Activated CD8-positive, alpha-beta memory T cell treated with anti-CD3 and anti-CD28 coated beads, Interleukin-2, amount 10 ng/mL, durations not matched to agents 7 days and 5 days (primary cell): ENCODE measurements at regions not wholly inside any gene's neighbourhood (a gene's known extent, or its start where the extent isn't known, plus 50 kb on each side); places are given as distances from the start of the nearest gene placed in this dataset.
"Not testable (repeated sequence)": the region's sequence is repeated elsewhere in the genome, so short reads cannot be mapped to it uniquely, and the experiment has no call there.

Experiments
- ATAC-seq: fragments of 150-1000 bp; cut with Tn5 transposase; one replicate; pipeline ENCODE4 v1.10.0; 2021; ENCODE audit warnings: moderate library complexity
- CTCF ChIA-PET: fragments of 350-600 bp; sonication (Branson Sonifier 250); formaldehyde crosslinking; loops from one replicate; lab custom pipeline; 2021; ENCODE audit warnings: antibody characterized with exemption; lab: Charles Lee
- DNase-seq: peaks from one replicate; pipeline ENCODE4 v3.0.0-alpha.2; 2020
- H3K27ac Mint-ChIP-seq: one replicate; pipeline ENCODE4 v1.8.0; 2021; ENCODE audit warnings: mild to moderate bottlenecking, mixed read lengths
- H3K27me3 Mint-ChIP-seq: one replicate; pipeline ENCODE4 v1.8.0; 2021; ENCODE audit warnings: mixed read lengths
- H3K36me3 Mint-ChIP-seq: one replicate; pipeline ENCODE4 v1.8.0; 2021; ENCODE audit warnings: mild to moderate bottlenecking, mixed read lengths
- H3K4me1 Mint-ChIP-seq: one replicate; pipeline ENCODE4 v1.8.0; 2021; ENCODE audit warnings: mixed read lengths
- H3K4me3 Mint-ChIP-seq: one replicate; pipeline ENCODE4 v1.8.0; 2021; ENCODE audit warnings: mild to moderate bottlenecking, moderate library complexity, mixed read lengths
- H3K9me3 Mint-ChIP-seq: one replicate; pipeline ENCODE4 v1.8.0; 2022; ENCODE audit warnings: low read depth, mixed read lengths

DNA sequence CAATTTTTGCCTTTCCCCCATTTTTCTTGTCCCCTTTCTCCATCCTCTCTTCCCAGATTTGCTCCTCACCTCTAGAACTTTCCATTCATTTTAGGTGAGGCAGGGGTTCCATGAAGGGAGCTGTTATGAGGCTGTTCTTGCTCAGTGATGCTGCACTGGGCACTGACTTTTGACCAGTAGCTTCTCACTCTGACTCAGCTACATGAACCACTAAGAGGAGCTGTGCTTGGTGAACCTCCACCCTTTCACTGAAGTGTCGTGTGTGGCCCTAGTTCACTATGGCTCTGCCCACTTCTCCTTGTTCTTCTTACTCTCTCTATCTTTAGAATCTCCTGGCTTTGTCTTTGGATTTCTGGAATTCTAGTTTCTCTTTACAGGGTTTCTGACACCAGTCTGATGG, 73.4 kb upstream of the ADRA1D start:
- Mint-ChIP-seq H3K27me3 (peaks cover 10% of the 10 kb centered on the region), H3K4me3 (no peak overlapping the region), H3K27ac (no peak overlapping the region), H3K9me3 (no peaks in the 10 kb centered on the region), H3K36me3 (no peaks in the 10 kb centered on the region), H3K4me1 (no peaks in the 10 kb centered on the region)
- DNase-seq (no peak), ATAC-seq (no peak)
- CTCF ChIA-PET: no interaction called here

- no peak overlapping the region for H3K4me3 Mint-ChIP-seq
- no peak for DNase-seq
- CTCF ChIA-PET: no interaction called here
- H3K27me3 Mint-ChIP-seq: peaks cover 11% of the 10 kb centered on the region
- H3K9me3 Mint-ChIP-seq: no peaks in the 10 kb centered on the region
- H3K4me1 Mint-ChIP-seq: no peaks in the 10 kb centered on the region
- H3K27ac Mint-ChIP-seq: no peak overlapping the region
- no peaks in the 10 kb centered on the region for H3K36me3 Mint-ChIP-seq
- ATAC-seq: no peak
Observed at GRCh38 chr20:4320291-4320690, 71.2 kb upstream of the ADRA1D start.

GRCh38 chr20:4318891-4319290, 69.8 kb upstream of the ADRA1D start:
- Mint-ChIP-seq H3K9me3 (no peaks in the 10 kb centered on the region), H3K36me3 (no peaks in the 10 kb centered on the region), H3K4me3 (no peak overlapping the region), H3K27me3 (peaks cover 7% of the 10 kb centered on the region), H3K4me1 (no peaks in the 10 kb centered on the region), H3K27ac (no peak overlapping the region)
- DNase-seq (no peak), ATAC-seq (no peak)
- CTCF ChIA-PET: no interaction called here

- H3K4me1 Mint-ChIP-seq, DNase-seq, H3K9me3 Mint-ChIP-seq, ATAC-seq, H3K27me3 Mint-ChIP-seq, CTCF ChIA-PET, H3K27ac Mint-ChIP-seq, H3K4me3 Mint-ChIP-seq, H3K36me3 Mint-ChIP-seq: not testable (repeated sequence)
Observed at GRCh38 chr20:4310616-4311015, 61.5 kb upstream of the ADRA1D start.

GRCh38 chr20:4306206-4306605, 57.1 kb upstream of the ADRA1D start:
- Mint-ChIP-seq H3K4me3 (no peak overlapping the region), H3K27me3 (peaks cover 4% of the 10 kb centered on the region), H3K4me1 (no peaks in the 10 kb centered on the region), H3K27ac (no peak overlapping the region), H3K9me3 (no peaks in the 10 kb centered on the region), H3K36me3 (no peaks in the 10 kb centered on the region)
- no peak for ATAC-seq
- no peak for DNase-seq
- CTCF ChIA-PET: no interaction called here

DNA sequence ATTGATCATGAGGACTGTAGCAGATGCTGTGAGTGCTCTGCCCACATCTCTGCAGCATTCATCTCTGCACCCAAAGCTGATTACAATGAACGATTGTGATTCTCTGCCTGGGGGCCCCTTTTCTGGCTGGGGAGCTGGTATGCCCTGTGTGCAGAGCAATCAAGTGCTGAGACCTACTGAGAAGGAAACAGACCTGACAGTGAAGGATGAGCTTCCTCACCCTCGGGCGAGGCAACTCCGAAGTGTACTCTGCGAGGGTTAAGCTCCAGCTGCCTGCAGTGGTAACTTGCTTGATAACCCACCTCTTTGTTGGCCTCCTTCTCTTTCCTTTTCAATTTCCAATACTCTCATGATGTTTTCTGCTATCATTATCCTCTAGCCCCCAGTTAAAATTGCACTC, 56.0 kb upstream of the ADRA1D start:
- no peak for ATAC-seq
- Mint-ChIP-seq H3K4me1 (no peaks in the 10 kb centered on the region), H3K4me3 (no peak overlapping the region), H3K27me3 (peaks cover 4% of the 10 kb centered on the region), H3K27ac (no peak overlapping the region), H3K36me3 (no peaks in the 10 kb centered on the region), H3K9me3 (no peaks in the 10 kb centered on the region)
- CTCF ChIA-PET: no interaction called here
- no peak for DNase-seq

DNA sequence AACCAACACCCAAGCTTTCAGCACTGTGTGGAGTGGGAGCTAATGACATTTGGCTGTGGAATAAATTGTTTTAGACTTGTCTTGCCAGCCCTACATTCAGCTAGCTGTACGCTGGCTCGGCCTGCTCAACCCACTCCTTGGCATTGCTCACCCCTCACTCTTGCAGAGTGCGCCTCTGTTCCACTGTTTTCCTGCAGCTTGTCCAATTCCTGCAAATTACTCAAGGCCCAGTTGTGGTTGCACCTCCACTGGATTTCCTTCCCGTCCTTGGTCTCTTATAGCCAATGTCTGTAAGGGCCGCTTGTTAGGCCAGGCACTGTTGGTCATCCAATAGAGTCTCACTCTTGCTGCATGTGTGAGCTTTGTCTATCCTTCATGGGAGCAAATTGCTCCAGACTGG, 55.5 kb upstream of the ADRA1D start:
- CTCF ChIA-PET: no interaction called here
- Mint-ChIP-seq H3K9me3 (no peaks in the 10 kb centered on the region), H3K4me1 (no peaks in the 10 kb centered on the region), H3K27me3 (peaks cover 4% of the 10 kb centered on the region), H3K27ac (no peak overlapping the region), H3K36me3 (no peaks in the 10 kb centered on the region), H3K4me3 (no peak overlapping the region)
- ATAC-seq (no peak), DNase-seq (peak; percentile 27)

DNA sequence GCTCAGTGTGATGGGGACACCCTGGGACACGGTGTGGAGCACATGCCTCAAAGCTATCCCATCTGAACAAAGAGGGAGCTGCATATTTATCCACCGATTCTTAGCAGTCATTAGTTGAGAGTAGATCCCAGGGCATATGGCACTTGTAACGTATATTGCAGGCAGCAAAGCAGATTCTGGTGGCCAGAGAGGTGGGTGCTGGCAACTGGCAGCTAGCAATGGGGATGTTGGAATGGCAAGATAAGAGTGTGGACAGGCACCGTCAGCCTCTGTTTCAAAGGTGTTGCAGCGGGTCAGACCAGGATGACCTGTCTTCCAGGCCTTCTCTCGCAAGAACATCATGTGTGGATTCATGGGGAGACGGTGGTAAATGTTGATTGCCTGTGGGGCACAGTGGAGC, 54.0 kb upstream of the ADRA1D start:
- Mint-ChIP-seq H3K36me3 (no peaks in the 10 kb centered on the region), H3K9me3 (no peaks in the 10 kb centered on the region), H3K4me1 (no peaks in the 10 kb centered on the region), H3K4me3 (no peak overlapping the region), H3K27me3 (peaks cover 4% of the 10 kb centered on the region), H3K27ac (no peak overlapping the region)
- CTCF ChIA-PET: no interaction called here
- no peak for DNase-seq
- ATAC-seq: no peak

GRCh38 chr20:4300921-4301320, 51.8 kb upstream of the ADRA1D start:
- H3K9me3 Mint-ChIP-seq: no peaks in the 10 kb centered on the region
- no peak overlapping the region for H3K27ac Mint-ChIP-seq
- H3K27me3 Mint-ChIP-seq: peaks cover 4% of the 10 kb centered on the region
- DNase-seq: no peak
- CTCF ChIA-PET: no interaction called here
- H3K4me3 Mint-ChIP-seq: no peak overlapping the region
- ATAC-seq: no peak
- no peaks in the 10 kb centered on the region for H3K36me3 Mint-ChIP-seq
- H3K4me1 Mint-ChIP-seq: no peaks in the 10 kb centered on the region

GRCh38 chr20:4300401-4300800, 51.3 kb upstream of the ADRA1D start:
- H3K4me1 Mint-ChIP-seq: no peaks in the 10 kb centered on the region
- CTCF ChIA-PET: no interaction called here
- H3K4me3 Mint-ChIP-seq: no peak overlapping the region
- ATAC-seq (no peak), DNase-seq (no peak)
- no peaks in the 10 kb centered on the region for H3K36me3 Mint-ChIP-seq
- no peak overlapping the region for H3K27ac Mint-ChIP-seq
- peaks cover 4% of the 10 kb centered on the region for H3K27me3 Mint-ChIP-seq
- H3K9me3 Mint-ChIP-seq: no peaks in the 10 kb centered on the region

- no peaks in the 10 kb centered on the region for H3K9me3 Mint-ChIP-seq
- CTCF ChIA-PET: no interaction called here
- no peak overlapping the region for H3K4me3 Mint-ChIP-seq
- H3K36me3 Mint-ChIP-seq: no peaks in the 10 kb centered on the region
- no peak overlapping the region for H3K27ac Mint-ChIP-seq
- no peak for DNase-seq
- no peaks in the 10 kb centered on the region for H3K4me1 Mint-ChIP-seq
- no peak for ATAC-seq
- peaks cover 5% of the 10 kb centered on the region for H3K27me3 Mint-ChIP-seq
Observed at GRCh38 chr20:4299773-4300172, 50.7 kb upstream of the ADRA1D start.

GRCh38 chr20:4299216-4299615, 50.1 kb upstream of the ADRA1D start:
- CTCF ChIA-PET: no interaction called here
- Mint-ChIP-seq H3K27me3 (peaks cover 7% of the 10 kb centered on the region), H3K4me1 (no peaks in the 10 kb centered on the region), H3K4me3 (no peak overlapping the region), H3K9me3 (no peaks in the 10 kb centered on the region), H3K27ac (no peak overlapping the region), H3K36me3 (no peaks in the 10 kb centered on the region)
- DNase-seq: peak; percentile 8
- no peak for ATAC-seq
